GM18867 (cell line): ENCODE measurements at regions not wholly inside any gene's neighbourhood (a gene's known extent, or its start where the extent isn't known, plus 50 kb on each side); places are given as distances from the start of the nearest gene placed in this dataset.
"Not testable (repeated sequence)": the region's sequence is repeated elsewhere in the genome, so short reads cannot be mapped to it uniquely, and the experiment has no call there.

Experiments used
- ATAC-seq: cut with Tn5 transposase; IDR thresholded peaks from one replicate; pipeline ENCODE4 v1.9.1; 2021; ENCODE audit warnings: mild to moderate bottlenecking, moderate library complexity; ENCODE audit not compliant: unreplicated experiment

DNA sequence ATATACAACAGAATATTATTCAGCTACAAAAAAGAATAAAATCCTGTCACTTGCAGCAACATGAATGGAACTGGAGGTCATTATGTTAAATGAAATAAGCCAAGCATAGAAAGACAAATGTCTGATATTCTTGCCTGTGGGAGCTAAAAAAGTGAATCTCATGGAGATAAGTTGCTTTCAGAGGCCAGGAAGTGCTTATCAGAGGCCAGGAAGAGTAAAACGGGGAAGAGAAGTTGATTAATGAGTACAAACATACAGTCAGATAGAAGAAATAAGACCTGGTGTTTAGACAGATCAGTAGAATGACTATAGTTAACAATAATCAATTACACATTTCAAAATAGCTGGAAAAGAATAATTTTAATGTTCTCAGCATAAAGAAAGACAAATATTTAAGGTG, 54.4 kb upstream of the CPHXL start:
- no peak for ATAC-seq

DNA sequence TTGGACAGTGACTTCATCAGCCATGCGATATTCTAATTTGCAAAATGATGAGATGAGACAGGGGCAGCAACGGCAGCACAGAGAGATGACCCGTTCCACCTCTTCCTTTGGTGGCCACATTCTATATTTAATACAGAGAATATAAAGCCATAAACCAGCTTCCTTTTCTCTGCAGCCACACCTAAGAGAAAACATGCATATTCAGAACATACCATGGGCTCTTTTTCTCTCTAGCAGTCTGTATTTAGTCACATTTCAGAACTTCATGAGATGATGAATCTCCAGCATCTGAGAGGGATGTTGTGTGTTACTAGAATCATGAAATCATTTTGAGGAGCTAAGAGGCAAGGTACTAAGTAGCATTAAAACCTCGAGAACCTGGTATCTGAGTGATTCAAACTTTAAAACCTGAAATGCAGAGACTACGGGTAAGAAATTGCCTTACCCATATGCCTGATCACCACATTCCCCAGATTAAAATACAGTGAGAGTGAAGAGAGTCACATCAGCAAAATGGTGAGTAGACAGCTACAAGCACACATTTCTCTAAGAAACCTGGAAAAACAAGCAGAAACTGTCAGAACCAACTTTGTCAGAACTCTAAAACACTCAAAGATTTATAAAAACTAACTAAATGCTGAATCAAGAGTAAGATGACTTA, 55.5 kb upstream of the CPHXL start:
- no peak for ATAC-seq

DNA sequence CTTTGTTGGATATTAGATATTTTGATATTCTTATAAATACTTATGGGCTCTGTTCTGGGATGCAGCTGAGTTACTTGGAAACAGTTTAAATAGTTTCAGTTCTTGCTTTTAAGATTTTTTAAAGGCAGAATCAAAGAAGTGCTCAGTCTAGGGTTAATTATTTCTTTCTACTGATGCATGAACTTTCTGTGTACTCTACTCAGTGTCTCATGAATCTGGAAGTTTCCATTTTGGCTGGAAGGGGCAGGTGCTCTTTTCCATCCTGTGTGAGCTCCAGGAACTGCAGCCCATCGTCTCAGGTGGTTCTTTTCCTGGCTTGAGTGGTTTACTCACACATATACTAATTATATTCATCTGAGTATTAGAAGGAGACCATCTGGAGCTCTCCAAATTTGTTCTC, 61.1 kb upstream of the CPHXL start:
- ATAC-seq, result no peak

DNA sequence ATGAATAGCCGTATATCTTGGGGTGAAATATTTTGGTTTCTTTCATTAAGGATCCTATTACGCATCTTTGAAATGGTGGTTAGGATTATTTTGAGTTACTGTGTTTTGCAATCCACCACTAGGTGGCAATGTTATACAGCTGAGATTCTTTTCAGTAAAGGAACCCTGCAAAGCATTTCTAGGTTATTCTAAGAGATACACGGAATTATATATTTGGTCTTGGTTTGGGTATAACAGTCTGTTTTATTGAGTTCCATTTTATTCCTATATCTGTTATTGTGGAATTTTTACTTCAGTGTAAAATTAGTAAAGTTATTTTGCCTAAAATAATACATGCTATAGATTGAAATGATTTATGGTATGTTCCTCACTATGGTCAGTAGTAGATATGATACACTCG, 62.9 kb upstream of the CPHXL start:
- peak; percentile 75 for ATAC-seq

DNA sequence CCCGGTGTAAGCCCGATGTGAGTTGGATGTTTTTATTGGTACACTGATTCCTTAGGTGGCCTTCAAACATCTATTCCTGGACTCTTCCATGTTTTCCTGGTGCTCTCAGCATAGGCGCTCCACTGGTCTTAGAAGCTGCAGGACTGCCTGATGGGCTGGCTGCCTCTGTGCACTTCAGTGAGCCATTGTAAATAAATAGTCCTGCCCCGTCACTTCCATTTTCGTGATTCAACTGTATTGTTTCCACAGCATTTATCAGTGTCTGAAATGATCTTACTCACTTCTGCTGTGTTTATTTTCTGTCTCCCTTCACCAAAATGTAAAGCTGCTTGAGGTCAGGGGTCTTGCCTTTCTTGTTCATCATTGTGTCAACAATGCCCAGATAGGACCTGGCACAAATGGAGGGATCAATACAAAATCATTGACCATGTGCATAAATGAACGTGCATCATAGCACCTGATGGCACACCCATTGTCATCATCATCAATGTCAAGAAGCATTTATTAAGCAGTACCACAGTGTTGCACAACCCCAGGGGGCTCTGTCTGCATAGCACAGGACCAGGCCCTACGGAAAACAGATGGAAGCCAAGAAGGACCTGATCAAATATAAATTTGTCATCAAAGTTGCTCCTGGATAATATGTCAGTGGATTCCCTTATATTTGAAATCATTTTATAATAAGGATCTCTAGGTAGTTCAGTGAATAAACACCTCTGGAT, 66.6 kb upstream of the CPHXL start:
- no peak for ATAC-seq

DNA sequence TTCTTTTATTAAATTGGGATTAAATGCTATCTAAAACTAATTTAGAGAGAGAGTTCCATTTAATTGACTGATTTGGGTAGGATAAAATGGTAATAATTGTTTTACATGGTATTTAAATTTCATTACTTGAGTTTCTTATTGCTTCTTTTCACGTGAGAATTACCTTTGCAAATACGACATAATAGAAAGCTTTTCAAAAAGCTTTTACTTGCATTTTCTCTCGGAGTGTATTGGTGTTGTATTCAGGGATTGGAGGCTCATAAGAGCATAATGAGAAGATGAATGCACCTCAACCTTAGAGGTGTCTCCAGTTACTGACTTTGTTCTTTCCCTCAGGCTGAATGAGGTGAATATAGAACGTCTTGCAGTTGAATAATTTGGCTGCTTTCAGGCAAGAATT, 67.4 kb upstream of the CPHXL start:
- no peak for ATAC-seq

DNA sequence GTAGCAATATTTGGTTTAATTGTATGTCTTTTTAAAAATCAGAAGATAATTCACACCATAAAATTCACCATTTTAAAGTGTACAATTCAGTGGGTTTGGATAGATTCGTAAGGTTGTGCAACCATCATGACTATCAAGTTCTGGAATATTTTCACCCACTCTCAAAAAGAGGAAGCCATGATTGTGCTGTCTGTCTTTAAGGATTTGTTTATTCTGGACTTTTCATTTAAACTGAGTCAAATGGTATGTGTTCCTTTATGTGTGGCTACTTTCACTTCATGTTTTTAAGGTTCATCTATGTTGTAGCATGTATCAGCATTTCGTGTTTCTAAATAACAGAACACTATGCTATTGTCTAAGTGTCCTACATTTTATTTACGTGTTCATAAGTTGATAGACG, 68.1 kb upstream of the CPHXL start:
- no peak for ATAC-seq

DNA sequence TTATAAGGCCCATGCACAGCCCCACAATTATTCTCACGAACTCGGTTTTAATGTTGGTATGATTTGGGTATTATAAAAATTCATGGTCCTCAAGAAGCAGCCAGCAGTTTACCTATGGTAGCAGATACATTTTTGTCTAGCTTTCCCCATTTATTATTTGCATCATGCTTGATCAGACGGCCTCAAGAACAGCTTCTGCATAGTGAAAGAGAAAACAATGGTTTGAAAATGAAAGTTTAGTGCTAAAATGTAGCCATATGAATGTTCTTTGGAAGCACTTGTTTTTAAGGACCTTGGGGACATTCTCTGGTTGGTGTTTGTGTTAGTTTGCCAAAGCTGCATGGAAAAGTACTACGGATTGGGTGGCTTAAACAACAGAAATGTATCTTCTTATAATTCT, 72.4 kb upstream of the CPHXL start:
- peak; percentile 77 for ATAC-seq

DNA sequence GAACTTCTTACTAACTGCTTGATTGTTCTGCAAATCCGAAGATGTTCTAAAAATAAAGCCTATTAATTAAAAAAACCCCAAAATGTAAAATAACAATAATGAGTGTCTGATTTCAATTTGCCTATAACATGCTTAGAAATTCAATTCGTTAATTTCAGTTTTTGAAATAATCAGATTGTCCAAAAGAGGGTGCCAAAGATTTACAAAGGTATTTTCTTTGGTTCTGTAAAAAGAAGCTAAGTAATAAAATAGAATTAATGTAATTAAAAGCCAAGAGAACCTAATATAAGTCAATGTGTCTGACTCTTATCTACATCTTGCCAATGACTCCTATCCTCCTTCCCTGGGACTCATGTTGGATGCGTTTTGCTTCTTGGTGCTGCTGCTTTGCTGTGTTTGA, 75.0 kb upstream of the CPHXL start:
- ATAC-seq, result no peak

DNA sequence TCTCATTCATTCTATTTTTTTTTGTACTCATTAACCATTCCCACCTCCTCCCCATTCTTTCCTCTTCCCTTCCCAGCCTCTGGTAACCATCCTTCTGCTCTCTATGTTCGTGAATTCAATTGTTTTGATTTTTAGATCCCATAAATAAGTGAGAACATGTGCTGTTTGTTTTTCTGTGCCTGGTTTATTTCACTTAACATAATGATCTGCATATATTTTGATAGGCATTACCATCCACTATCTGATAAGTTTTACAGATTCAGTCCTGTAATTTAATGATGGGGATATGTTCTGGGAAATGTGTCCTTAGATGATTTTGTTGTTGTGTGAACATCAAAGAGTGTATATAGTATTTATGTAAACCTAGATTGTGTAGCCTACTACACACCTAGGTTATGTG, 77.5 kb upstream of the CPHXL start:
- ATAC-seq, result no peak

DNA sequence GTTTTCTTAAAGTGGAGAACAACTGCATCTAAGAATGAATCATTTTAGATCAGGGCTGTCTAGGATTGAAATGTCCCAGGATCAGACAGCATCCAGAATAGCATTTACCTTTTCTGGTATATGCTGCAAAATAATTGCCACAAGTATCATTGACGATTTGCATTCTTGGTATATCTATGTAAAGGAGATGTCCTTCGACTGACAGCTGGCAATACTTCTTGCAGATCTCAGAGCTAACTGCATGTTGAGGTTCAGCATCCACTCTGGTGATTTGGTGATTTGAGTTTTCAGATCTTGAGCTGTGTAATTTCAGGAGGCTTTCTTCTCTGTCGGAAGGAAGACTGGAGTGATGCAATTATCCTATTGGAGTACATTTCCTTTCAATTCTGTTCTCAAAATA, 78.1 kb upstream of the CPHXL start:
- ATAC-seq, result no peak

DNA sequence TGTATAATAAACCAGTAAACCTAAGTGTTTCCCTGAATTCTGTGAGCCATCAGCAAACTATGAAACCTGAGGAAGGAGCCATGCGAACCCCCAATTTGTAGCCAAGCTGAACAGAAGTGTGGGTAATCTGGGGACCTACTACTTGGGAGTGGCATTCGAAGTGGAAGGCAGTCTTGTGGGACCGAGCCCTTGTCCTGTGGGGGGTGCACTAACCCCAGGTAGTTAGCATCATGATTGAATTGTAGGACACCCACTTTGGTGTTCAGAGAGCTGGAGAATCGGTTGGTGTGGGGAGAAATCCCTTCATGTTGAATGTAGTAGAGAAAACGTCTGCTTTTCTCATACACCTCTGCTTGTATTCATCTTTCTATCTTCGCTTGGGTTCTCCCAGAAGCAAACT, 79.7 kb upstream of the CPHXL start:
- ATAC-seq, result no peak

DNA sequence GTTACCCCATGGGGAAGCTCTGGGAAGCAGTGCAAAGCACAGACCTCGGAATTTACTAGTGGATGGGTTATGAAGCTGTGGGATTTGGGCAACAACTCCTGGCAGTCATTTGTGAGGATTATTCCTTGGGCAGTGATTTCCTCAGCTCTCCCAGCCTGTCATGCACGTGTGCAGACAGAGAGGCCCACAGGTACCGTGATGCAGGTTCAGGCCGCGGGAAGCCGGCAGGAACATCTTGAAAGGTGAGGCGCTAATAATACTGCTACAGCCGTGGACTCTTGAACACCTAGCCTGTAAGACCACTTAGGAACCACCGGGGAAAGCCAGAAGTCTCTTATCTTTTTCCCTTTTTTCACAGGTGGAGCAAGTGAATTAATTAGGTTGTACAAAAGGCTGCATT, 80.2 kb upstream of the CPHXL start:
- ATAC-seq, result no peak

DNA sequence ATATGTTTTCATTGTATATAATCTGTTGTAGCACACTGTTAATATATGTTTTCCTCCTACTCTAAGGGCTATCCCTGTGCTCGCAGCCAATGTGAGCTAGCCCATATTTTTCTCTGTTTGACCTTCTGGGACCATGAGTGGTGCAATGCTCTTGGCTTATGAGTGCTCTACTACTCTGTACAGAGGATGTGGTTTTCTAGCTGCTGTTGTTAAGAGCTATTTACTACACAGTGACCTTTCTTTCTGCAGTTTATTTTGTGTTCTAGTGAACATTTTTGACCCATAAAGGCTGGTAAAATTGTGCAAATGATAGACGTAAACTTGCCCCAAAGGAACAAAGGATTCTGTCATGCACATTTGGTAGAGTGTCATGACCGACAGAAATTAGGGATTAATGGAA, 84.1 kb upstream of the CPHXL start:
- ATAC-seq, result no peak

DNA sequence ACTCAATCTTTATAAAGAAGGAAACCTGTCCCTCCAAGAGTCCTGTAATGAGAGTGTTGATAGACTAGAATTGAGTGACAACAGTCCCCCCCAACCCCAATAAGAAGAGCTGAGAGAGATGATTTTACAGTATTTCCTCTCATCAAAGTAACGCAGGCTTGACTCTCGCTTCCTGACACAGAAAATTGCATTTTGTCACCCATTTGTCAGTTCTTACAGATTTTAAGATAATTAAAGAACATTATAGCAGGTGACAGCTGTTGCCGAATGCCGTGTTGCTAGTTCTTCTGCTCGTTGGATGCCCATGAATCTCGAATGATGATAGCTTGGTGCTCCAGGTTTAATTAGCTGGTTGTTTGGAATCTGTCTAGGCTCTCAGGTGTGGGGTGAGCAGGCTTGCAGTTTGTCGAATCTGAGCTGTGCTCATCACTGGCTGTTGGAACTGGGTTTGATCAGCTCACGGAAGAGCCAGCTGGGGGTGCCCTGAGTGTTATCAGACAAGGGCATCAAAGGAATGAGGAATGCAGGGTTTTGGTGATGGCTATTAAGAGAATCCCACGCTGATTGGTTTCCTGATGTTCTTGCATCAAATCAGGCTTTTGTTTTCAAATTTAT, 84.8 kb upstream of the CPHXL start:
- no peak for ATAC-seq

DNA sequence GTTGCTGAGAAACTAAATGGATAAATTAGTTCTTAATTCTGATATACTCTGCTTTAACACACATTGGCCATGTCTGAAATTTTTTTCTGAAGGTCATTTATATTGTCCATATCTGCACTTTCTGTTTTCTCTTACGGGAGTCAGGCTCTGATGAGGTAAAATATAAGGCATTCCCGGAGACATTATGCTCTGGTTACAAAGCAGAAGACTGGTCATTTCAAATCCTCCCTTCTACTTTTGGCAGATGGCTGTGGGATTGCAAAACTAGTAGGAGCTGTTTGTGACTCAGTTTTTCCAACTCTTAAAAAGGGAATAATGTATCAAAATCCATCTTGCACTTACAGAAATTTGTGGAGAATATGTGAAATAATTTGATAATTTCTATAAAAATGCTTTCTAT, 92.2 kb upstream of the CPHXL start:
- ATAC-seq, result no peak

DNA sequence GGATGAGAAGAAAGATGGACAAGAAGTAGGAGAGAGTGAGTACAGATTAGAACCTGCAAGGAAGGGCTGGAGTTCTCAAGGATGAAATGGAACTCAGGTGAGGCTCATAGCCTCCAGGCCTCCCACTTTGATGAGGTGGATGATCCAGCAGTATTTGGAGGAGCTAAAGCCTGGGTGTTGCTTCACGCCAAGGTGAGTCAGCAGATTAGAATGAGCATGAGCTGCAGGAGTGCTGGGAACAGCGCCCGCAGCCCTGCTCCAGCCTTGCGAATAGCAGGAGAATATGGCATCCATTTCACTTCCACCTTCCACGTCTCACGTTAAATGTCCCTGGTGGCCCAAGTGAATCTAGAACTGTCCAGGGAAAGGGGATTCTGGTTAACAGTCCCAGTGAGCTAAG, 94.4 kb upstream of the CPHXL start:
- ATAC-seq, result no peak

DNA sequence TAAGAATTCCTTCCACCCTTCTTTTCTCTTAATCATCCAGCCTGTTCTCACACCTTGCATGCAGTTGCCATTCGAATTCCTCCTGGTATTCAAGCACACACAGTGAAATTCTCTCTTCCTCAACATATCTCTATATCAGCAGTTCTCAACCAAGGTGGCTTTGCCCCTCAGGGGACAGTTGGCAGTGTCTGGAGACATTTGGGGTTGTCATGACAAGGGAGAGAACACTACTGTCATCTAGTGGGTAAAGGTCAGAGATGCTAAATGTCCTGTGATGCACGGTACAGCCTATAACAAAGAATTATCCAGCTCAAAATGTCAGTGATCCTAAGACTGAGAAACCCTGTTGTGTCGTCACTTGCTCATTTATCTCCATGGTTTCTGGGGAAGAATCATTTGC, 94.8 kb upstream of the CPHXL start:
- no peak for ATAC-seq

DNA sequence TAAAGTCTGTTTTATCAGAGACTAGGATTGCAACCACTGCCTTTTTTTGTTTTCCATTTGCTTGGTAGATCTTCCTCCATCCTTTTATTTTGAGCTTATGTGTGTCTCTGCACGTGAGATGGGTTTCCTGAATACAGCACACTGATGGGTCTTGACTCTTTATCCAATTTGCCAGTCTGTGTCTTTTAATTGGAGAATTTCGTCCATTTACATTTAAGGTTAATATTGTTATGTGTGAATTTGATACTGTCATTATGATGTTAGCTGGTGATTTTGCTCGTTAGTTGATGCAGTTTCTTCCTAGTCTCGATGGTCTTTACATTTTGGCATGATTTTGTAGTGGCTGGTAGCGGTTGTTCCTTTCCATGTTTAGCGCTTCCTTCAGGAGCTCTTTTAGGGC, 99.5 kb upstream of the CPHXL start:
- ATAC-seq, result not testable (repeated sequence)

DNA sequence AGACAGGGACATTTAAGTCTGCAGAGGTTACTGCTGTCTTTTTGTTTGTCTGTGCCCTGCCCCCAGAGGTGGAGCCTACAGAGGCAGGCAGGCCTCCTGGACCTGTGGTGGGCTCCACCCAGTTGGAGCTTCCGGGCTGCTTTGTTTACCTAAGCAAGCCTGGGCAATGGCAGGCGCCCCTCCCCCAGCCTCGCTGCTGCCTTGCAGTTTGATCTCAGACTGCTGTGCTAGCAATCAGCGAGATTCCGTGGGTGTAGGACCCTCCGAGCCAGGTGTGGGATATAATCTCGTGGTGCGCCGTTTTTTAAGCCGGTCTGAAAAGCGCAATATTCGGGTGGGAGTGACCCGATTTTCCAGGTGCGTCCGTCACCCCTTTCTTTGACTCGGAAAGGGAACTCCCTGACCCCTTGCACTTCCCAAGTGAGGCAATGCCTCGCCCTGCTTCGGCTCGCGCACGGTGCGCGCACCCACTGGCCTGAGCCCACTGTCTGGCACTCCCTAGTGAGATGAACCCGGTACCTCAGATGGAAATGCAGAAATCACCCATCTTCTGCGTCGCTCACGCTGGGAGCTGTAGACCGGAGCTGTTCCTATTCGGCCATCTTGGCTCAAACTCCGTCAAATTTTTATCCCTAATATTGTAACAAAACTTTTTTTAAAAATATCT, 101.2 kb upstream of the CPHXL start:
- not testable (repeated sequence) for ATAC-seq

DNA sequence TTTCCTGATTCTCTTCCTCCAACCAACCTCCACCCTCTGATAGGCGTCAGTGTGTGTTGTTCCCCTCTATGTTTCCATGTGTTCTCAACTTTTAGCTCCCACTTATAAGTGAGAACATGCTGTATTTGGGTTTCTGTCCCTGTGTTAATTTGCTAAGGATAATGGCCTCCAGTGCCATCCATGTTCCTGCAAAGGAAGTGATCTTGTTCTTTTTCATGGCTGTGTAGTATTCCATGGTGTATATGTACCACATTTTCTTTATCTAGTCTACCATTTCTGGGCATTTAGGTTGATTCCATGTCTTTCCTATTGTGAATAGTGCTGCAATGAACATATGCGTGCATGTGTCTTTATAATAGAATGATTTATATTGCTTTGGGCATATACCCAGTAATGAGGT, 107.1 kb upstream of the CPHXL start:
- not testable (repeated sequence) for ATAC-seq
